Esophagus squamous epithelium (tissue), 4 donors: ENCODE measurements at regions not wholly inside any gene's neighbourhood (a gene's known extent, or its start where the extent isn't known, plus 50 kb on each side); places are given as distances from the start of the nearest gene placed in this dataset.

Experiments used
- POLR2A ChIP-seq, 4 donors: fragments of 450-650 bp; IDR thresholded peaks; one replicate each; pipeline ENCODE4 v1.6.1; 2017; ENCODE audit warnings: antibody characterized with exemption in 4 of 4, mild to moderate bottlenecking in 4 of 4, moderate library complexity in 3 of 4
- TF ChIP-seq, protein P1 (sequence below), 6 experiments: fragments of 450-650 bp in 4 of 6; fragments of 200-600 bp in 2 of 6; sonication (generic) in 2 of 6; IDR thresholded peaks; one replicate each; pipeline ENCODE4 v1.5.1; 2016 to 2019; ENCODE audit warnings: antibody characterized with exemption in 6 of 6, mild to moderate bottlenecking in 4 of 6, moderate library complexity in 4 of 6

- TF ChIP-seq, protein P1, sequence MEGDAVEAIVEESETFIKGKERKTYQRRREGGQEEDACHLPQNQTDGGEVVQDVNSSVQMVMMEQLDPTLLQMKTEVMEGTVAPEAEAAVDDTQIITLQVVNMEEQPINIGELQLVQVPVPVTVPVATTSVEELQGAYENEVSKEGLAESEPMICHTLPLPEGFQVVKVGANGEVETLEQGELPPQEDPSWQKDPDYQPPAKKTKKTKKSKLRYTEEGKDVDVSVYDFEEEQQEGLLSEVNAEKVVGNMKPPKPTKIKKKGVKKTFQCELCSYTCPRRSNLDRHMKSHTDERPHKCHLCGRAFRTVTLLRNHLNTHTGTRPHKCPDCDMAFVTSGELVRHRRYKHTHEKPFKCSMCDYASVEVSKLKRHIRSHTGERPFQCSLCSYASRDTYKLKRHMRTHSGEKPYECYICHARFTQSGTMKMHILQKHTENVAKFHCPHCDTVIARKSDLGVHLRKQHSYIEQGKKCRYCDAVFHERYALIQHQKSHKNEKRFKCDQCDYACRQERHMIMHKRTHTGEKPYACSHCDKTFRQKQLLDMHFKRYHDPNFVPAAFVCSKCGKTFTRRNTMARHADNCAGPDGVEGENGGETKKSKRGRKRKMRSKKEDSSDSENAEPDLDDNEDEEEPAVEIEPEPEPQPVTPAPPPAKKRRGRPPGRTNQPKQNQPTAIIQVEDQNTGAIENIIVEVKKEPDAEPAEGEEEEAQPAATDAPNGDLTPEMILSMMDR (IDR thresholded peaks at IDR 0.05) = no peak
- TF ChIP-seq POLR2A (IDR thresholded peaks at IDR 0.05) = no peak
Measured at GRCh38 chr3:106088899-106089298, 220.1 kb upstream of the CBLB start.
